GM18502 (cell line): ENCODE measurements at regions not wholly inside any gene's neighbourhood (a gene's known extent, or its start where the extent isn't known, plus 50 kb on each side); places are given as distances from the start of the nearest gene placed in this dataset.

Experiments
- ATAC-seq: cut with Tn5 transposase; IDR thresholded peaks from one replicate; pipeline ENCODE4 v1.9.1; 2021; ENCODE audit warnings: mild to moderate bottlenecking; ENCODE audit not compliant: unreplicated experiment, poor library complexity

- ATAC-seq, result no peak
These were observed 131.5 kb upstream of the ZNF644 start for GRCh38 chr1:91153341-91153740.

- ATAC-seq, result no peak
These were observed 130.5 kb upstream of the ZNF644 start for GRCh38 chr1:91152331-91152730.

- no peak for ATAC-seq
These were observed 129.9 kb upstream of the ZNF644 start for GRCh38 chr1:91151702-91152101.

GRCh38 chr1:91148641-91149069 lies 126.8 kb upstream of the ZNF644 start:
- ATAC-seq, result no peak

GRCh38 chr1:91141858-91142257 lies 120.0 kb upstream of the ZNF644 start:
- no peak for ATAC-seq

DNA sequence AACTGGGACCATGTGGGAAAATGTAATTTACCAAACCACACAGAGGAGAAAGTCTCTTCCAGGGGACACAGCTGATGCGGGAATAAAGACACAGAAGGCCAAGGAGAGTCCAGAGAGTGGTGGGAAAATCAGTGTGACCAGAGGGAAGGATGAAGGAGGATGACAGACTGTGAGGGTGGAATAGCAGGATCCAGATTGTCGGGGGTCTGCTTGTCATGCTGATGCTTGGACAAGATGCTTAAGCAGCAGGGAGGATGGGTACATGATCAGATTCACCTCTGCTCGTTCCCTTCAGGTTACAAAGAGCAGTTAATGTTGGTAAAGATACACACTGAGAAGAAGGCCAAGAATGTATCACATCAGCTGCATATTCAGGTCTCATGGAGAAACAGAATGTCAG lies 117.1 kb upstream of the ZNF644 start:
- no peak for ATAC-seq

GRCh38 chr1:91137173-91137852 lies 115.5 kb upstream of the ZNF644 start:
- ATAC-seq, result no peak

DNA sequence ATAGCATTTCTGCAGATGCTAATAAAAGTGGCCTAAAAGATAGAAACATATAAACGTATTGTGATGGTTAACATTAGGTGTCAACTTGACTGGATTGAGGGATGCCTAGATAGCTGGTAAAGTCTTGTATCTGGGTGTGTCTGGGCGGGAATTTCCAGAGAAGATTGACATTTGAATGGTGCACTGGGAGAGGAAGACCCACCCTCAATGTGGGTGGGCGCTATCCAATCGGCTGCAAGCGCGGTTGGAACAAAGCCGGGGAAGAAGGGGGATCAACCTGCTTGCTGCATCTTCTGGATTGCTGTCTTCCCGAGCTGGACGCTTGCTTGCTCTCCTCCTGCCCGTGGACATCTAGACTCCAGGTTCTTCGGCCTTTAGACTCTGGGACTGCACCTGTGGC lies 114.0 kb upstream of the ZNF644 start:
- ATAC-seq, result no peak

GRCh38 chr1:91133248-91133647 lies 111.4 kb upstream of the ZNF644 start:
- ATAC-seq, result no peak

DNA sequence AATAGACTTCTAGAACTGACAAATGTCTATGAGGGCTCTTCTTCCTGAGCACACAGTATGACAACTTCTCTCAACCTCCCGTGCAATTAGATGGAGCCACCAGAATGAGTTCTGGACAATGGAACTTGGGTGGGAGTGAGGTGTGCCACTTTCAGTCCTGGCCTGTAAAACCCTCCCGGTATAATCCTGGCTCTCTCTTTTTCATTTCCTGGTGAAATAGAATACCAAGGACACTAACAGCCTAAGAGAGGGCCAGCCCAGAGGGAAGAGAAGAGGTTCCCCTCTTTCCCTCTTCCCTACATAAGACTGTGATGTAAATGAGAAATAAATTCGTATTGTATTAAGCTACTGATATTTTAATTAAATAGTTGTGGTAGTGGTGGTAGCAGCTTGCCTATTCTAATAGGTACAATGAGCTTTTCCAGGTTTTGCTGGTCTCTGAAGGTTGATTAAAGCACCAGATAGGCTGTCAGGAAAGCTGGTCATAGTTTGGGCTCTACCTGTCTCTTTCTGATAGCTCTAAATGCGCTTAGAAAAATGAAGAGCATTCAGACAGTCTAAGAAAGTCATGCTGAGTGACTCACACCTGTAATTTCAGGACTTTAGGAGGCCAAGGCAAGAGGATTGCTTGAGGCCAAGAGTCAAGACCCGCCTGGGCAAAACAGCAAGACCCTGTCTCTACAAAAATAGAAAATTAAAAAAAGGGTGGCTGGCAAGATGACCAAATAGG lies 108.6 kb upstream of the ZNF644 start:
- no peak for ATAC-seq

GRCh38 chr1:91129458-91129857 lies 107.6 kb upstream of the ZNF644 start:
- ATAC-seq, result no peak

GRCh38 chr1:91129017-91129416 lies 107.2 kb upstream of the ZNF644 start:
- ATAC-seq, result no peak

DNA sequence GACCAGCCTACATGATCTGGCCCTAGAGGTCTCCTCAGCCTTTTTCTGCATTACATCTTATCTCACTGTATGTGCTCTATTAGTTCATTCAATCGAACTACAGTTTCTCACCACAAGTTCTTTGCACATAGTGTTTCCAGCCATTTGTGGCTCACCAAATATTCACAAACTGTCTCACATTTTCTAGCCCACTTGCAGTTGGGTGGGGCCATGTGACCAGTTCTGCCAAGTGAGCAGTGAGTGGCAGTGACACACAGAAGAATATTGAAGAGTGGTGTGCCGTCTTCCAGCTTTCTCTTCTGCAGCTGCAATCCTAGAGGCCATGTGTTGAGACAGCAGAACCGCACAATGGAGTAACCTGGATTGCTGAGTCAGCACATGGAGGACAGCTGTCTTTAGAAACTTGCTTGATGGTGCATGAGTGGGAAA lies 103.2 kb upstream of the ZNF644 start:
- no peak for ATAC-seq

- ATAC-seq, result no peak
These were observed 102.6 kb upstream of the ZNF644 start for GRCh38 chr1:91124290-91124985.

GRCh38 chr1:91123773-91124172 lies 101.9 kb upstream of the ZNF644 start:
- no peak for ATAC-seq

GRCh38 chr1:91123319-91123718 lies 101.5 kb upstream of the ZNF644 start:
- ATAC-seq, result no peak

- no peak for ATAC-seq
These were observed 100.4 kb upstream of the ZNF644 start for GRCh38 chr1:91122106-91122717.

DNA sequence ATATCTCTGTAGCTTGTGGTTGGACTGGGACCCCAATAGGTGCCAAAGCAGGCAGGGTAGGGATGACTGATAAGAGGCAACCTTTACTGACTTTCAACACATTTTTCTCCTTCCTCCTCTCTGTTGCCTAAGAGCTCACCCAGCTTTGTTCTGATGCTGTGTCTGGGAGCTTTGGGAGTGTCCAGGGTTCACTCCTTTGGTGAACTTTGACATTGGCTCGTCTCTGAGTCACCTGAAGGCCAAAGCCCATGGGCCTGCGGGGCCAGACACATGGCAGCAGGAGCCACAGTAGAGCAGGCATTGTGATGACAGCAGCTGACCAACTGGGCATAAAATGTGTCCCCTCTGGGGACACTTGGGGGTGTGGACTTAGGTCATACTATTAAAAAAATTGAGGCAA lies 99.5 kb upstream of the ZNF644 start:
- ATAC-seq, result no peak

DNA sequence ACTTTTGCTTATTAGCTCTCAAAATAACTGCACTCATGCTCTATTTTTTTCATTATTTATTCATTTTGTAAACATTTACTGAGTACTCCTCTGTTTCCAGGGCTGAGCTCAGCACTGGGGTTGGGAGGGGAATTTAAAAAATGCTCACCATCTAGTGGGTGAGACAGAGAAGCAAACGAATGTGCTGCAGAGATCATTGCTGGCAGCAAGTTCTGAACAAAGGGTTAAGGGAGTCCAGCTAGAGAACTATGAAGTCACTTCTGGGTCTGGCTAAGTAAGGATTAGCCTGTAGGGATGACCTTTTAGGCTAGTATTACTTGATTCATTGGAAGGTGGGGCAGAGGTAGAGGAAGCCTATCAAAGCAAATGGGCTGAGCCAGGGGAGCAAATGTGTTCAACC lies 99.1 kb upstream of the ZNF644 start:
- ATAC-seq, result no peak

- no peak for ATAC-seq
These were observed 98.6 kb upstream of the ZNF644 start for GRCh38 chr1:91120421-91120820.

GRCh38 chr1:91104712-91105111 lies 82.9 kb upstream of the ZNF644 start:
- no peak for ATAC-seq
